HCT116 (cell line): ENCODE measurements at regions not wholly inside any gene's neighbourhood (a gene's known extent, or its start where the extent isn't known, plus 50 kb on each side); places are given as distances from the start of the nearest gene placed in this dataset.

ENCODE experiments used
- CTCF ChIP-seq, 3 experiments: fragments of 200-600 bp in 1 of 3; sonication (generic) in 1 of 3; IDR thresholded peaks in 2 of 3; conservative IDR thresholded peaks in 1 of 3; 2 replicates each; pipeline ENCODE4 v1.5.1; 2012 to 2017; ENCODE audit warnings: low read depth in 2 of 3, low read length in 2 of 3, antibody characterized with exemption in 1 of 3, borderline replicate concordance in 1 of 3, control low read depth in 1 of 3, mild to moderate bottlenecking in 1 of 3, mixed read lengths in 1 of 3, mixed run types in 1 of 3, moderate library complexity in 1 of 3; ENCODE audit not compliant: insufficient read depth in 1 of 3
- EZH2phosphoT487 ChIP-seq: fragments of 200-600 bp; IDR thresholded peaks from 2 replicates; pipeline ENCODE4 v1.6.1; 2018; ENCODE audit warnings: antibody characterized with exemption, borderline replicate concordance
- POLR2A ChIP-seq: IDR thresholded peaks from 2 replicates; pipeline ENCODE4 v1.7.0; 2011; ENCODE audit warnings: borderline replicate concordance; ENCODE audit not compliant: insufficient read depth, insufficient read length; ENCODE audit errors: extremely low read depth
- POLR2AphosphoS5 ChIP-seq: IDR thresholded peaks from 2 replicates; pipeline ENCODE4 v1.6.1; 2011; ENCODE audit warnings: mild to moderate bottlenecking, low read depth, low read length, moderate library complexity
- RAD21 ChIP-seq: IDR thresholded peaks from 2 replicates; pipeline ENCODE4 v1.6.1; 2012; ENCODE audit warnings: low read depth, mild to moderate bottlenecking
- TCF7L2 ChIP-seq: IDR thresholded peaks from 2 replicates; pipeline ENCODE4 v1.7.0; 2011; ENCODE audit warnings: borderline replicate concordance, inconsistent platforms; ENCODE audit not compliant: insufficient read depth, insufficient read length; ENCODE audit errors: extremely low read depth

GRCh38 chr9:107123389-107123788 lies 159.7 kb upstream of the RAD23B start:
- TF ChIP-seq POLR2AphosphoS5 (no peak), EZH2phosphoT487 (no peak), CTCF (IDR thresholded peaks at IDR 0.05 in 2 of 3, conservative IDR thresholded peaks at IDR 0.05 in 1 of 3; ENCODE audit: borderline replicate concordance in 1 of 3, insufficient read depth in 1 of 3, low read depth in 2 of 3, low read length in 2 of 3) (no peak), TCF7L2 (no peak), RAD21 (no peak), POLR2A (no peak)
